ENCODE measurements at regions not wholly inside any gene's neighbourhood (a gene's known extent, or its start where the extent isn't known, plus 50 kb on each side); places are given as distances from the start of the nearest gene placed in this dataset.

DNA sequence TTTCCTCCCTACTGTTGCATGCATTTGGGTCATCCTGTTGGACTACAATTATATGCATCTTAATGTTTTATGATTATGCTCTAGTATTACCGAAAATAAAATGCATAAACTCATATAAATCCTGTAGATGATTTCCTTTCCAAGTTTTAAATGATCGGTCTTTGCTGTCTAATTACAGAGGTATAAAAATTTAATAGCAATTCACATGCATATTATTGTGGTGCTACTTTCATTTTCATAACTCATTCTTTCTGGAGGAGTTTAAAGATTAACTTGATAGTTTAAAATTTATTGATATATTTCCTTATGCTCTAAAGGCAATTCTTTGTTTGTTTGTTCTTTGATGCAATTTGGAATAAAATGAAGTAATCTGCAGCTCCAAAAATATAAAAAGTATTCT is 1475.1 kb downstream of the MAT2B start:
- TF ChIP-seq CTCF (IDR thresholded peaks at IDR 0.05) (no peak), ZFX (IDR thresholded peaks at IDR 0.05; ENCODE audit: borderline replicate concordance) (no peak)
- no peak overlapping the region for H3K27ac ChIP-seq

DNA sequence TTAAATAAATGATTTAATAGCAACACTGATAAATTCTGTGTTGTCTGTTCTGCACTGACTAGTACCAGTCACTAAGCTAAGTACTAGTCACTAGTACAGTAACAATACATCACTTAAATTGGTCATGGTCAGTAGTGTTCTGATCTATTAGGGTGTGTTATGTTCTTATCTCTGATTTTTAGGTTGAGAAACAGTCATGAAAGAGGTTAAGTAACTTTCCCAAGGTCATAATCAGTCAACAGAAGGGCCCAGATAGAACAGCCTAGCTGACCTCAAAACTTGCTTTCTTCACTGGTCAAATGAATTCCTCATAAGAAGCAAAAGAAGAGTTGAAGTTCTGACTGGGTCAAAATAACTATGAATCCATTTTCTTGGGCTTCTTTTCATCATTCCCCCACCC is 1492.7 kb downstream of the MAT2B start:
- TF ChIP-seq ZFX (IDR thresholded peaks at IDR 0.05; ENCODE audit: borderline replicate concordance) (no peak), CTCF (IDR thresholded peaks at IDR 0.05) (no peak)
- H3K27ac ChIP-seq: no peak overlapping the region

GRCh38 chr5:164998590-164998989 is 1493.2 kb downstream of the MAT2B start:
- TF ChIP-seq ZFX (IDR thresholded peaks at IDR 0.05; ENCODE audit: borderline replicate concordance) (no peak), CTCF (IDR thresholded peaks at IDR 0.05) (no peak)
- H3K27ac ChIP-seq: no peak overlapping the region

DNA sequence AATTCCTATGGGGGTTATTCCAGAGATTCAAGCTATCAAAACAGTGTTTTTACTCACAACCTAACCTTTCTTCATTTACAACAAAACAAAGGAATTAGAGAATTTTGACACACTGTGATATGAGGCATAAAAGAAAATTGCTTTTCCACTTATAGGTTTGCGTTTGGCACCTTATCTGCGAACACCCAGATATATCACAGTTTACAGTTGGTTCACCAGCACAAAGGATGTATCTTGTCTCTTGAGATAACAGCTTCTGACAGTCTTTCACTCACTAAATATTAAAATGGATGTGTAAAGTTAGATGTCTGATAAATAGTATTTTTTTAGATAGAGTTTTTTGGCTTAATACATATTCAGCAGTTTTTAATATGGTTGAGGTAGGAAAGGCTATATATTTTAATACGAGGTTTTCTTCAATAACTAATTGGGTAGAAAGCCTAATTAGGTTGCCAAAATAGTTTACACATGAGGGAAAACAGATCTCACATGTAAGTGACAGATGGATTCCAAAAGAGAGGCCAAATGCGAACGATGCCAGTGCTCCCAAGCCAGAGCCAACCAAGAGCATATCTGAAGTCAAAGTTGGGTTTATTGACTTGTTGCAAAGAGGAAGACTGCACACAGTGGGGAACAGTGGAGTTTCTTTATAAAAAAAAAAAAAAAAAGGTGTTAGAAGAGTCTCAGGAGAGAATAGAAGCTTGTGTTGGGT is 1495.2 kb downstream of the MAT2B start:
- TF ChIP-seq CTCF (IDR thresholded peaks at IDR 0.05) (no peak), ZFX (IDR thresholded peaks at IDR 0.05; ENCODE audit: borderline replicate concordance) (no peak)
- H3K27ac ChIP-seq: no peak overlapping the region

- no peak overlapping the region for H3K27ac ChIP-seq
- TF ChIP-seq ZFX (IDR thresholded peaks at IDR 0.05; ENCODE audit: borderline replicate concordance): no peak
- no peak for TF ChIP-seq CTCF (IDR thresholded peaks at IDR 0.05)
Measured at GRCh38 chr5:165003283-165003682, 1497.9 kb downstream of the MAT2B start.

GRCh38 chr5:165004175-165004574 is 1498.8 kb downstream of the MAT2B start:
- H3K27ac ChIP-seq: no peak overlapping the region

More at GRCh38 chr5:165004175-165004574, 1498.8 kb downstream of the MAT2B start:
- no peak for TF ChIP-seq CTCF (IDR thresholded peaks at IDR 0.05)
- TF ChIP-seq ZFX (IDR thresholded peaks at IDR 0.05; ENCODE audit: borderline replicate concordance): no peak
